Body of pancreas (tissue), 4 donors: ENCODE measurements at regions not wholly inside any gene's neighbourhood (a gene's known extent, or its start where the extent isn't known, plus 50 kb on each side); places are given as distances from the start of the nearest gene placed in this dataset.

ENCODE experiments used
- POLR2A ChIP-seq, 3 donors: fragments of 450-650 bp; IDR thresholded peaks; one replicate each; pipeline ENCODE4 v1.6.1; 2016; ENCODE audit warnings: antibody characterized with exemption in 3 of 3, mild to moderate bottlenecking in 2 of 3
- TF ChIP-seq, protein P1 (sequence below), 7 experiments: fragments of 450-650 bp in 4 of 7; fragments of 200-600 bp in 3 of 7; sonication (generic) in 3 of 7; IDR thresholded peaks; one replicate each; pipeline ENCODE4 v1.5.1; 2016 to 2019; ENCODE audit warnings: antibody characterized with exemption in 7 of 7

DNA sequence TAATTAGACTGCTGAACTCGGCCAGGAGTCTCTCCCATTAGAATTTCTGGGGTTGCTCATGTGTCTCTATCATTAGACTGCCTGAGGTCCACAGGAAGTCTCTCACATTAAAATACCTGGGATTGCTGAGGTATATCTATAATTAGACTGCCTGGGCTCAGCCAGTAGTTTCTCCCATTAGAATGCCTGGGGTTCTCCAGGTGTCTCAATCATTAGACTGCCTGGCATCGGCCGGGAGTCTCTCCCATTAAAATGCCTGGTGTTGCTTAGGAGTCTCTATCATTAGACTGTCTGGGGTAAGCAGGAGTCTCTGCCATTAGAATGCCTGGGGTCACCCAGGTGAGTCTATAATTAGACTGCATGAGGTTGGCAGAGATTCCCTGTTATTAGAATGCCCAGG lies 2233.4 kb downstream of the TP53TG3F start:
- TF ChIP-seq, protein P1, sequence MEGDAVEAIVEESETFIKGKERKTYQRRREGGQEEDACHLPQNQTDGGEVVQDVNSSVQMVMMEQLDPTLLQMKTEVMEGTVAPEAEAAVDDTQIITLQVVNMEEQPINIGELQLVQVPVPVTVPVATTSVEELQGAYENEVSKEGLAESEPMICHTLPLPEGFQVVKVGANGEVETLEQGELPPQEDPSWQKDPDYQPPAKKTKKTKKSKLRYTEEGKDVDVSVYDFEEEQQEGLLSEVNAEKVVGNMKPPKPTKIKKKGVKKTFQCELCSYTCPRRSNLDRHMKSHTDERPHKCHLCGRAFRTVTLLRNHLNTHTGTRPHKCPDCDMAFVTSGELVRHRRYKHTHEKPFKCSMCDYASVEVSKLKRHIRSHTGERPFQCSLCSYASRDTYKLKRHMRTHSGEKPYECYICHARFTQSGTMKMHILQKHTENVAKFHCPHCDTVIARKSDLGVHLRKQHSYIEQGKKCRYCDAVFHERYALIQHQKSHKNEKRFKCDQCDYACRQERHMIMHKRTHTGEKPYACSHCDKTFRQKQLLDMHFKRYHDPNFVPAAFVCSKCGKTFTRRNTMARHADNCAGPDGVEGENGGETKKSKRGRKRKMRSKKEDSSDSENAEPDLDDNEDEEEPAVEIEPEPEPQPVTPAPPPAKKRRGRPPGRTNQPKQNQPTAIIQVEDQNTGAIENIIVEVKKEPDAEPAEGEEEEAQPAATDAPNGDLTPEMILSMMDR (IDR thresholded peaks at IDR 0.05) = no peak
- no peak for TF ChIP-seq POLR2A (IDR thresholded peaks at IDR 0.05)
